HEK293T (cell line): ENCODE measurements at regions not wholly inside any gene's neighbourhood (a gene's known extent, or its start where the extent isn't known, plus 50 kb on each side); places are given as distances from the start of the nearest gene placed in this dataset.
"Not testable (repeated sequence)": the region's sequence is repeated elsewhere in the genome, so short reads cannot be mapped to it uniquely, and the experiment has no call there.

Source experiments
- CTCF ChIA-PET: fragments of 350-600 bp; formaldehyde crosslinking; extraction: SDS; loops from one replicate; lab custom pipeline; 2021; ENCODE audit warnings: antibody characterized with exemption, inconsistent platforms; lab: Yijun Ruan, JAX
- POLR2A ChIA-PET: fragments of 350-600 bp; formaldehyde crosslinking; extraction: SDS; loops from one replicate; lab custom pipeline; 2020; ENCODE audit warnings: antibody characterized with exemption, inconsistent platforms; lab: Yijun Ruan, JAX
- DNase-seq: peaks from one replicate; pipeline ENCODE4 v3.0.0; 2012; ENCODE audit warnings: mixed read lengths; ENCODE audit errors: extremely low spot score
- ARNT ChIP-seq: fragments of 450-650 bp; IDR thresholded peaks from 2 replicates; pipeline ENCODE4 v1.6.1; 2017; ENCODE audit warnings: mild to moderate bottlenecking
- BHLHE40 ChIP-seq: fragments of 450-650 bp; IDR thresholded peaks from 2 replicates; pipeline ENCODE4 v1.6.1; 2016; ENCODE audit warnings: mild to moderate bottlenecking, moderate library complexity, borderline replicate concordance
- CTBP1 ChIP-seq: fragments of 450-650 bp; IDR thresholded peaks from 2 replicates; pipeline ENCODE4 v1.6.1; 2016; ENCODE audit warnings: borderline replicate concordance
- ELF4 ChIP-seq: fragments of 450-650 bp; IDR thresholded peaks from 2 replicates; pipeline ENCODE4 v1.6.1; 2017; ENCODE audit warnings: antibody characterized with exemption
- FOXA1 ChIP-seq: fragments of 450-650 bp; IDR thresholded peaks from 2 replicates; pipeline ENCODE4 v1.6.1; 2016; ENCODE audit warnings: mild to moderate bottlenecking
- FOXK2 ChIP-seq: fragments of 450-650 bp; IDR thresholded peaks from 2 replicates; pipeline ENCODE4 v1.6.1; 2016; ENCODE audit warnings: mild to moderate bottlenecking
- FOXM1 ChIP-seq: fragments of 450-650 bp; IDR thresholded peaks from 2 replicates; pipeline ENCODE4 v1.6.1; 2017; ENCODE audit warnings: mild to moderate bottlenecking, borderline replicate concordance
- HDGF ChIP-seq: fragments of 450-650 bp; IDR thresholded peaks from 2 replicates; pipeline ENCODE4 v1.6.1; 2017; ENCODE audit warnings: antibody characterized with exemption, borderline replicate concordance
- L3MBTL2 ChIP-seq: fragments of 450-650 bp; conservative IDR thresholded peaks from 2 replicates; pipeline ENCODE4 v1.6.1; 2016; ENCODE audit warnings: mild to moderate bottlenecking
- LEF1 ChIP-seq: fragments of 450-650 bp; IDR thresholded peaks from 2 replicates; pipeline ENCODE4 v1.6.1; 2017; ENCODE audit warnings: mild to moderate bottlenecking, borderline replicate concordance
- NFRKB ChIP-seq: fragments of 450-650 bp; IDR thresholded peaks from 2 replicates; pipeline ENCODE4 v1.6.1; 2016; ENCODE audit warnings: mild to moderate bottlenecking, moderate library complexity
- PKNOX1 ChIP-seq: fragments of 450-650 bp; IDR thresholded peaks from 2 replicates; pipeline ENCODE4 v1.6.1; 2016
- SP1 ChIP-seq: fragments of 450-650 bp; IDR thresholded peaks from 2 replicates; pipeline ENCODE4 v1.6.1; 2017
- SUZ12 ChIP-seq: fragments of 450-650 bp; IDR thresholded peaks from 2 replicates; pipeline ENCODE4 v1.6.1; 2016; ENCODE audit warnings: mild to moderate bottlenecking
- TARDBP ChIP-seq: fragments of 450-650 bp; IDR thresholded peaks from 2 replicates; pipeline ENCODE4 v1.6.1; 2016
- ZNF384 ChIP-seq: fragments of 450-650 bp; IDR thresholded peaks from 2 replicates; pipeline ENCODE4 v1.6.1; 2016

GRCh38 chr3:177855021-177855420 lies 657.7 kb upstream of the TBL1XR1 start:
- POLR2A ChIA-PET = no interaction called here

DNA sequence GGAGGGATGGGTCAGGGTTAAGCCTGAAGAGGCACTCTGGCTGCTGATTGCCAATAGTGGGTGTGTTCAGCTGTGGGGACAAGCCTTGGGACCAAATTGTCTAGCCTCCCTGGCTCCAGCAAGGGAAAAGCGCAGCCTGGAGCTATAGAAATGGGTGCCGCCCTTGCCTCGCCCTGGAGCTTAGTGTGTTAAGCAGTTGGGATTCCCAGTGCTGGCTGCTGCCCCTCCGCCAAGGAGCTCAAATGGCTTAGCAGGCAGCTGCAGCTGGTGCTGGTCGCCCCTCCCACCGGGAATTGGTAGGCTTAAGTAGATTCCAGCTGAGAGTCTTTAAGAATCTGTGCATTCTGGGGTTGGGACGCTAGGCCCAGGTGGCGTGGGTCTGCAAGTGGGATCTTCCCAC lies 662.9 kb upstream of the TBL1XR1 start:
- ChIA-PET CTCF (no interaction called here), POLR2A (no interaction called here)
- TF ChIP-seq BHLHE40 (no peak), CTBP1 (no peak), TARDBP (no peak), FOXM1 (no peak), NFRKB (no peak), HDGF (no peak), FOXK2 (no peak), PKNOX1 (no peak)
- DNase-seq = no peak

More at GRCh38 chr3:177855021-177855420, 657.7 kb upstream of the TBL1XR1 start:
- CTCF ChIA-PET = no interaction called here
- DNase-seq = no peak
- TF ChIP-seq SUZ12 = no peak
- no peak for TF ChIP-seq PKNOX1
- no peak for TF ChIP-seq CTBP1
- no peak for TF ChIP-seq LEF1
- no peak for TF ChIP-seq HDGF
- TF ChIP-seq ELF4 = no peak
- TF ChIP-seq BHLHE40 = no peak
- TF ChIP-seq FOXA1 = no peak
- TF ChIP-seq L3MBTL2 = no peak
- no peak for TF ChIP-seq ZNF384
- TF ChIP-seq SP1 = no peak
- no peak for TF ChIP-seq TARDBP
- TF ChIP-seq FOXM1 = no peak
- no peak for TF ChIP-seq ARNT
- no peak for TF ChIP-seq FOXK2
- no peak for TF ChIP-seq NFRKB

- TF ChIP-seq PKNOX1 (no peak), FOXM1 (no peak), ARNT (no peak), BHLHE40 (no peak), FOXA1 (no peak)
- ChIA-PET POLR2A (no interaction called here), CTCF (no interaction called here)
- DNase-seq = no peak
Measured at GRCh38 chr3:177862962-177863491, 665.7 kb upstream of the TBL1XR1 start.

DNA sequence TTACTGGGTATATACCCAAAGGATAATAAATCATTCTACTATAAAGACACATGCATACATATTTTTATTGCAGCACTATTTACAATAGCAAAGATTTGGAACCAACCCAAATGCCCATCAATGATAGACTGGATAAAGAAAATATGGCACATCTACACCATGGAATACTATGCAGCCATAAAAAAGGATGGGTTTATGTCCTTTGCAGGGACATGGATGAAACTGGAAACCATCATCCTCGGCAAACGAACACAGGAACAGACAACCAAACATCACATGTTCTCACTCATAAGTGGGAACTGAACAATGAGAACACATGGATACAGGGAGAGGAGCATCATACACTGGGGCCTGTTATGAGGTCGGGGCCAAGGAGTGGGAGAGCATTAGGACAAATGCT lies 665.0 kb upstream of the KCNMB2 start:
- POLR2A ChIA-PET, DNase-seq, CTCF ChIA-PET: not testable (repeated sequence)

- no peak for DNase-seq
- CTCF ChIA-PET = no interaction called here
- no peak for TF ChIP-seq ZNF384
- TF ChIP-seq LEF1 = no peak
- POLR2A ChIA-PET = no interaction called here
Measured at GRCh38 chr3:177878192-177878591, 658.0 kb upstream of the KCNMB2 start.

- DNase-seq = no peak
- ChIA-PET POLR2A (no interaction called here), CTCF (no interaction called here)
- TF ChIP-seq NFRKB (no peak), TARDBP (no peak), FOXM1 (no peak), CTBP1 (no peak), ARNT (no peak), L3MBTL2 (no peak), SP1 (no peak)
Measured at GRCh38 chr3:177878957-177879356, 657.3 kb upstream of the KCNMB2 start.

DNA sequence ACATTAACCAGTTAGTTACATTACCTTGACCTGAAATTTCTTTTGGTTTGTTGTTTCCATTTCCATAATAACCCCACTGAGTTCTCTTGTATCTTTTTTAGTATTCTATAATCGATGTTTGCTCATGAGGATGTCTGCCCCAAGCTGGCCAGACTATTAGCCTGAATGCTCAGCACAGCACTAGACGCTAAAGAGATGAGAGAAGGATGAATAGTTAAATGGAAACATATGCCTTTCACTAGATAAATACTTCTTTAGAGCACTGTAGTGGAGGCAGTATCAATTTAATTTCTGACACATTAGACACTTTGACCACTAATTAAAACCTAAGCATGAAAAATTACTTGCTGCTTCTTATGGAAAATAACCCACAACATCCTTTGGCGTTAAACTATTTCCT lies 654.9 kb upstream of the KCNMB2 start:
- DNase-seq = no peak
- ChIA-PET CTCF (no interaction called here), POLR2A (no interaction called here)

GRCh38 chr3:177882124-177882648 lies 654.0 kb upstream of the KCNMB2 start:
- CTCF ChIA-PET = no interaction called here
- POLR2A ChIA-PET = no interaction called here
- TF ChIP-seq SUZ12 = no peak
- no peak for TF ChIP-seq NFRKB
- no peak for DNase-seq

More for the DNA sequence above, 654.9 kb upstream of the KCNMB2 start:
- no peak for TF ChIP-seq L3MBTL2
- TF ChIP-seq CTBP1 = no peak
- TF ChIP-seq BHLHE40 = no peak
- TF ChIP-seq ELF4 = no peak
- TF ChIP-seq HDGF = no peak
